HG02571 (cell line): ENCODE measurements at regions not wholly inside any gene's neighbourhood (a gene's known extent, or its start where the extent isn't known, plus 50 kb on each side); places are given as distances from the start of the nearest gene placed in this dataset.

Experiments used
- ATAC-seq: cut with Tn5 transposase; IDR thresholded peaks from one replicate; pipeline ENCODE4 v1.9.1; 2021; ENCODE audit warnings: mild to moderate bottlenecking, moderate library complexity; ENCODE audit not compliant: unreplicated experiment

GRCh38 chr12:31868965-31869364 is 90.2 kb upstream of the RESF1 start:
- no peak for ATAC-seq

GRCh38 chr12:31867292-31867691 is 91.9 kb upstream of the RESF1 start:
- no peak for ATAC-seq

- no peak for ATAC-seq
Measured at GRCh38 chr12:31866523-31866922, 92.7 kb upstream of the RESF1 start.

GRCh38 chr12:31865023-31865422 is 94.2 kb upstream of the RESF1 start:
- no peak for ATAC-seq

- no peak for ATAC-seq
Measured at GRCh38 chr12:31861360-31861759, 97.9 kb upstream of the RESF1 start.

- no peak for ATAC-seq
Measured at GRCh38 chr12:31860401-31860800, 98.8 kb upstream of the RESF1 start.

GRCh38 chr12:31859232-31859977 is 99.8 kb upstream of the RESF1 start:
- no peak for ATAC-seq

- no peak for ATAC-seq
Measured at GRCh38 chr12:31855427-31855826, 103.8 kb upstream of the RESF1 start.

GRCh38 chr12:31853977-31854376 is 105.2 kb upstream of the RESF1 start:
- no peak for ATAC-seq

GRCh38 chr12:31853520-31853919 is 105.7 kb upstream of the RESF1 start:
- no peak for ATAC-seq

- ATAC-seq: no peak
Measured at GRCh38 chr12:31850268-31850667, 108.9 kb upstream of the RESF1 start.

GRCh38 chr12:31849090-31849687 is 110.0 kb upstream of the RESF1 start:
- no peak for ATAC-seq

GRCh38 chr12:31846405-31846804 is 112.8 kb upstream of the RESF1 start:
- ATAC-seq: no peak

- ATAC-seq: no peak
Measured at GRCh38 chr12:31845613-31846322, 113.4 kb upstream of the RESF1 start.

- ATAC-seq: no peak
Measured at GRCh38 chr12:31843398-31844095, 114.7 kb upstream of the AMN1 start.

GRCh38 chr12:31837913-31838312 is 109.1 kb upstream of the AMN1 start:
- no peak for ATAC-seq

- ATAC-seq: no peak
Measured at GRCh38 chr12:31835276-31835882, 106.6 kb upstream of the AMN1 start.

GRCh38 chr12:31834150-31834549 is 105.3 kb upstream of the AMN1 start:
- ATAC-seq: no peak

GRCh38 chr12:31832740-31833729 is 104.2 kb upstream of the AMN1 start:
- peak; percentile 77 for ATAC-seq

GRCh38 chr12:31828071-31828470 is 99.2 kb upstream of the AMN1 start:
- no peak for ATAC-seq
